Activated CD4-positive, alpha-beta T cell treated with anti-CD3 and anti-CD28 coated beads, Interleukin-2, amount 50 U/mL, for 4 hours (primary cell): ENCODE measurements at regions not wholly inside any gene's neighbourhood (a gene's known extent, or its start where the extent isn't known, plus 50 kb on each side); places are given as distances from the start of the nearest gene placed in this dataset.

Experiments used
- DNase-seq, 2 experiments: peaks; one replicate each; pipeline ENCODE4 v3.0.0-alpha.2; 2020

- DNase-seq: no peak
Observed at GRCh38 chr15:46121441-46121840, 486.6 kb downstream of the SQOR start.

GRCh38 chr15:46126581-46126980, 491.8 kb downstream of the SQOR start:
- DNase-seq: no peak

GRCh38 chr15:46127361-46127874, 492.6 kb downstream of the SQOR start:
- DNase-seq: no peak

- DNase-seq: no peak
Observed at GRCh38 chr15:46129145-46129544, 494.3 kb downstream of the SQOR start.

- no peak for DNase-seq
Observed at GRCh38 chr15:46131876-46132275, 497.0 kb downstream of the SQOR start.

GRCh38 chr15:46137443-46137842, 502.6 kb downstream of the SQOR start:
- no peak for DNase-seq

- DNase-seq: no peak
Observed at GRCh38 chr15:46146002-46146401, 511.2 kb downstream of the SQOR start.

- no peak for DNase-seq
Observed at GRCh38 chr15:46146915-46147314, 512.1 kb downstream of the SQOR start.

- no peak for DNase-seq
Observed at GRCh38 chr15:46151786-46152185, 517.0 kb downstream of the SQOR start.

- no peak for DNase-seq
Observed at GRCh38 chr15:46166750-46167149, 531.9 kb downstream of the SQOR start.

- no peak for DNase-seq
Observed at GRCh38 chr15:46170326-46170725, 535.5 kb downstream of the SQOR start.

GRCh38 chr15:46174122-46174521, 539.3 kb downstream of the SQOR start:
- DNase-seq: no peak

- DNase-seq: no peak
Observed at GRCh38 chr15:46177219-46177618, 542.4 kb downstream of the SQOR start.

- DNase-seq: no peak
Observed at GRCh38 chr15:46178138-46178537, 543.3 kb downstream of the SQOR start.

- no peak for DNase-seq
Observed at GRCh38 chr15:46207341-46207740, 572.5 kb downstream of the SQOR start.

GRCh38 chr15:46213551-46213950, 578.7 kb downstream of the SQOR start:
- DNase-seq: no peak

- no peak for DNase-seq
Observed at GRCh38 chr15:46222826-46223225, 588.0 kb downstream of the SQOR start.

- no peak for DNase-seq
Observed at GRCh38 chr15:46229263-46229662, 594.4 kb downstream of the SQOR start.

- no peak for DNase-seq
Observed at GRCh38 chr15:46231786-46232185, 597.0 kb downstream of the SQOR start.

GRCh38 chr15:46232471-46232870, 597.6 kb downstream of the SQOR start:
- no peak for DNase-seq

GRCh38 chr15:46242935-46243334, 608.1 kb downstream of the SQOR start:
- no peak for DNase-seq

GRCh38 chr15:46251903-46252302, 617.1 kb downstream of the SQOR start:
- DNase-seq: no peak

- no peak for DNase-seq
Observed at GRCh38 chr15:46258056-46258455, 623.2 kb downstream of the SQOR start.

GRCh38 chr15:46260937-46261336, 626.1 kb downstream of the SQOR start:
- DNase-seq: no peak

GRCh38 chr15:46265664-46266347, 631.0 kb downstream of the SQOR start:
- no peak for DNase-seq
